Smooth muscle cell (in vitro differentiated cells): ENCODE measurements at regions not wholly inside any gene's neighbourhood (a gene's known extent, or its start where the extent isn't known, plus 50 kb on each side); places are given as distances from the start of the nearest gene placed in this dataset.
A peak's percentile ranks its signal among the peaks of the same experiment; 100 is the strongest.

Experiments used
- DNase-seq: peaks from one replicate; lab custom pipeline; 2025; ENCODE audit not compliant: unreplicated experiment; lab: John Stamatoyannopoulos, UW
- H2AFZ ChIP-seq: fragments of 200-600 bp; sonication (generic); 2 replicates; pipeline ENCODE4 v1.6.0; 2016; ENCODE audit warnings: antibody characterized with exemption, low read depth, mild to moderate bottlenecking
- H3F3A ChIP-seq: fragments of 200-600 bp; sonication (generic); 2 replicates; pipeline ENCODE4 v1.6.0; 2017; ENCODE audit warnings: antibody characterized with exemption, low read depth
- H3K27ac ChIP-seq: fragments of 200-600 bp; sonication (generic); 2 replicates; pipeline ENCODE4 v1.5.1; 2016; ENCODE audit warnings: low read depth, mild to moderate bottlenecking
- H3K27me3 ChIP-seq: fragments of 200-600 bp; sonication (generic); 2 replicates; pipeline ENCODE4 v1.6.1; 2016; ENCODE audit warnings: low read depth, mild to moderate bottlenecking
- H3K36me3 ChIP-seq: fragments of 200-600 bp; sonication (generic); 2 replicates; pipeline ENCODE4 v1.5.1; 2016; ENCODE audit warnings: low read depth
- H3K4me1 ChIP-seq: fragments of 200-600 bp; sonication (generic); 2 replicates; pipeline ENCODE4 v1.5.1; 2016; ENCODE audit warnings: low read depth
- H3K4me2 ChIP-seq: fragments of 200-600 bp; sonication (generic); 2 replicates; pipeline ENCODE4 v1.6.0; 2016; ENCODE audit warnings: mild to moderate bottlenecking
- H3K4me3 ChIP-seq: fragments of 200-600 bp; sonication (generic); 2 replicates; pipeline ENCODE4 v1.5.1; 2016; ENCODE audit warnings: mild to moderate bottlenecking
- H3K79me2 ChIP-seq: fragments of 200-600 bp; sonication (generic); 2 replicates; pipeline ENCODE4 v1.6.0; 2016; ENCODE audit warnings: low read depth, mild to moderate bottlenecking
- H3K9ac ChIP-seq: fragments of 200-600 bp; sonication (generic); 2 replicates; pipeline ENCODE4 v1.6.0; 2016; ENCODE audit warnings: low read depth
- H3K9me3 ChIP-seq: fragments of 200-600 bp; sonication (generic); replicated peaks from 2 replicates; pipeline ENCODE4 v1.5.1; 2016; ENCODE audit warnings: low read depth
- H4K20me1 ChIP-seq: fragments of 200-600 bp; sonication (generic); 2 replicates; pipeline ENCODE4 v1.6.0; 2016; ENCODE audit warnings: low read depth
- CTCF ChIP-seq: fragments of 200-600 bp; sonication (generic); IDR thresholded peaks from 2 replicates; pipeline ENCODE4 v1.5.1; 2017; ENCODE audit warnings: borderline replicate concordance, mild to moderate bottlenecking, antibody characterized with exemption; ENCODE audit not compliant: insufficient read depth, poor library complexity, severe bottlenecking
- WGBS: methylation state at CpG from one replicate; pipeline ENCODE4 v1.1.7; 2016; ENCODE audit warnings: low lambda C conversion rate; 5-methylcytosine and 5-hydroxymethylcytosine counted together

DNA sequence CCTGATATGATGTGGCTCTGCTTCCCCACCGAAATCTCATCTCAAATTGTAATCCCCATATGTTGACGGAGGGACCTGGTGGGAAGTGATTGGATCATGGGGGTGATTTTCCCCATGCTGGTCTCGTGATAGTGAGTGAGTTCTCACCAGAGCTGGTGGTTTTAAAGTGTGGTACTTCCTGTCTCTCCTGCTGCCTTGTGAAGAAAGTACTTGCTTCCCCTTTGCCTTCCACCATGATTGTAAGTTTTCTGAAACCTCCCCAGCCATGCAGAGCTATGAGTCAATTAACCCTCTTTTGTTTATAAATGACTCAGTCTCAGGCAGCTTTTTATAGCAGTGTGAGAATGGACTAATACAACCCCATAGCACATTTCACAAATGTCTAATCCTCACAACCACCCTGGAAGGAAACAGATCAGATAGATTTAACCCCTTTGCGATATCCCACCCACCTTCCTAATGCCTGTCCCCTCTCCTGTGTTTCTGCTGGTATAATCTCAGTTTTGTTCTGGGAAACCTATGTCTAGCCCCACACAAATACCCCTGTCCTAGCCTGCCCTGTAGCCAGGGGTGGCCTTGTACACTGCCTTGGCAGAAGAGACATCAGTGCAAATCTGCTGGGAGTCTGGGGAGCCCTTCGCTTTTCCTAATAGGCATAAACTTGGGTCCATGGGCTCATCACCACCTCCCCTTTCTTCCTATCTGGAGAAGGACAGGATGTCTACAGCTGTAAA, 157.0 kb upstream of the RAI14 start:
- Histone ChIP-seq H3K36me3 (no peaks in the 10 kb centered on the region), H3K9me3 (no peaks in the 10 kb centered on the region), H4K20me1 (no peaks in the 10 kb centered on the region), H3K4me2 (peak overlapping the region; percentile 74), H3K9ac (peak overlapping the region; percentile 51), H3K4me1 (peaks cover 15% of the 10 kb centered on the region), H3K27ac (peak overlapping the region; percentile 89), H3K27me3 (no peaks in the 10 kb centered on the region), H2AFZ (peak overlapping the region; percentile 61), H3K4me3 (no peak overlapping the region), H3F3A (peaks cover 18% of the 10 kb centered on the region), H3K79me2 (no peaks in the 10 kb centered on the region)
- 21% methylated on average over 5 of the region's 5 CpGs for WGBS
- no peak for DNase-seq
- TF ChIP-seq CTCF = no peak

DNA sequence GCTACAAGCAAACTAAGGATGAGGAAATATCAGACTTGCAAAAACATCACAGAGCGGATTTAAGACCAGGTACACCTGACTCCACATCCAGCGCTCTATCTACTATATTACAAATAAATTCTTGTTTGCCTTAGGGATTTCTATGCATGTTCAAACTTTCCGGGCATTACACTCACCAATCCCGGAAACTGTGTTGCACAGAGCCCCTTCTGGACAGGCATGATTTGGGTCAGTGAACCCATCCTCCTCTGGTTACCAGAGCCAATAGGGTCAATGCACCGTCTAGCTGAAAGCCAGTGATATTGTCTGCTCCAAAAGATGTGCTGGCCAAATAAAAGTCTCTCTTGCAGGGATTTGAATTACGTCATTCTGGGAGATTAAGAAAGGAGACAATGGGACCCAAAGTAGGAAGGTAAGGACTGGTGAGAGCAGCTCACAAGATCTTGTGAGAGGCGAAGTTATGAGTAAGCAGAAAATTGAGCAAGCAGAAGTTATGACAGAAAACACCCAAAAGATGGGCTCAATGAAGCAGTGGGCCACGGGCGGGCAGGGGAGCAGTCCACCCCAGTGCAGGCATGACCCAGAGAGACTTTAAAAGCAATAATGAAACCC, 155.8 kb upstream of the RAI14 start:
- Histone ChIP-seq H3K4me1 (peaks cover 16% of the 10 kb centered on the region), H2AFZ (no peak overlapping the region), H3K27me3 (no peaks in the 10 kb centered on the region), H3K4me2 (no peak overlapping the region), H3K36me3 (no peaks in the 10 kb centered on the region), H3K27ac (no peak overlapping the region), H3K9me3 (no peaks in the 10 kb centered on the region), H3F3A (peaks cover 18% of the 10 kb centered on the region), H3K79me2 (no peaks in the 10 kb centered on the region), H3K4me3 (no peak overlapping the region), H3K9ac (no peak overlapping the region), H4K20me1 (no peaks in the 10 kb centered on the region)
- no peak for TF ChIP-seq CTCF
- 86% methylated on average over 9 of the region's 9 CpGs for WGBS
- DNase-seq = no peak

GRCh38 chr5:34501016-34501415, 155.1 kb upstream of the RAI14 start:
- Histone ChIP-seq H3K27me3 (no peaks in the 10 kb centered on the region), H3K4me1 (peaks cover 16% of the 10 kb centered on the region), H3F3A (peaks cover 18% of the 10 kb centered on the region), H3K9ac (no peak overlapping the region), H3K9me3 (no peaks in the 10 kb centered on the region), H3K36me3 (no peaks in the 10 kb centered on the region), H3K4me3 (no peak overlapping the region), H3K79me2 (no peaks in the 10 kb centered on the region), H3K27ac (no peak overlapping the region), H2AFZ (no peak overlapping the region), H4K20me1 (no peaks in the 10 kb centered on the region), H3K4me2 (no peak overlapping the region)
- WGBS = 87% methylated on average over 2 of the region's 2 CpGs
- no peak for TF ChIP-seq CTCF
- no peak for DNase-seq
